Gastrocnemius medialis (tissue), 4 donors: ENCODE measurements at regions not wholly inside any gene's neighbourhood (a gene's known extent, or its start where the extent isn't known, plus 50 kb on each side); places are given as distances from the start of the nearest gene placed in this dataset.

Experiments
- CTCF ChIP-seq, 5 experiments: fragments of 450-650 bp in 3 of 5; fragments of 200-600 bp in 2 of 5; sonication (generic) in 2 of 5; IDR thresholded peaks in 4 of 5; conservative IDR thresholded peaks in 1 of 5; 1 replicate in 4 of 5; 2 replicates in 1 of 5; pipeline ENCODE4 v1.5.1; 2016 to 2019; ENCODE audit warnings: antibody characterized with exemption in 5 of 5, mild to moderate bottlenecking in 3 of 5, moderate library complexity in 3 of 5
- POLR2A ChIP-seq, 2 donors: fragments of 450-650 bp; IDR thresholded peaks; one replicate each; pipeline ENCODE4 v1.6.1; 2017; ENCODE audit warnings: antibody characterized with exemption in 2 of 2, mild to moderate bottlenecking in 2 of 2, moderate library complexity in 2 of 2

DNA sequence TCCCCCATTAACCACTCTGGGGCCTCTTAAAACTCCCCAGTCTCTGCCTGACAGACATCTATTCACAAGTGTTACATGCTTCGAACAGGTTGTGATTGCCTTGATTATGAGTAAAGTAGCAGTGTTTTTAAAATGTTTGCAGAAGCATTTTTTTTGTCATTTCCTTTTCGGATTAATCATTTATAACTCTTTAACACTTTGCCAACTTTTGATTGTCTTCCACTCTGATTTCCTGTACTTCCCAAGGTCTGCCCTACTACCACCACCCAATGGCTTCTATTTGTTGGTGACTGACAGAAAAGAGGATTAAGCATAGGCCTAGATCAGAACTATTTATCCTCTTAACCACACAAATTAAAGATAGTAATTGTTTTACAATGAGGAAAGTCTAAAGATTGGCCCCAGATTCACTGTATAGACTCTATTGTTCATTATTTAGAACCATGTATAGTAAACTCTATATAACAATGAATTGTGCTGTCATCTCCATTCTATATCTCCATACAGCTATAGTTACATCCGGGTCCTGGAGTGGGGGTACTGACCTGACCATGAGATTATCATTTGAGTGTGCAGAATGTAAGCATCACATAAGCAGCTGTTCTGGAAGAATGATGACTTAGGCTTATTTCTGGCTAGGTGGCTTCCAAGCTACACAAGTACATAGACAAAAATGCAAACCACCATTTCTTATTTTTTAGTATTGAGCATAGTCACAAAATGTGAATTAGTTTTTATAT lies 110.3 kb upstream of the RBMS1 start:
- no peak for TF ChIP-seq POLR2A (IDR thresholded peaks at IDR 0.05)
- no peak for TF ChIP-seq CTCF (IDR thresholded peaks at IDR 0.05 in 4 of 5, conservative IDR thresholded peaks at IDR 0.05 in 1 of 5)
